H1 (cell line): ENCODE measurements at regions not wholly inside any gene's neighbourhood (a gene's known extent, or its start where the extent isn't known, plus 50 kb on each side); places are given as distances from the start of the nearest gene placed in this dataset.

Experiments used
- CTCF ChIA-PET: fragments of 300-600 bp; sonication (Branson Sonifier 250); formaldehyde crosslinking; loops from one replicate; lab custom pipeline; 2021; ENCODE audit not compliant: partially characterized antibody; lab: Charles Lee
- POLR2A ChIA-PET: fragments of 300-600 bp; sonication (Branson Sonifier 250); formaldehyde crosslinking; loops from one replicate; lab custom pipeline; 2021; ENCODE audit warnings: inconsistent platforms; ENCODE audit not compliant: partially characterized antibody; lab: Charles Lee
- DNase-seq, 2 experiments: peaks; one replicate each; pipeline versions ENCODE4 v3.0.0 to v3.0.0-alpha.2; 2010 to 2022; ENCODE audit warnings: low spot score in 2 of 2, low read depth in 1 of 2, mixed read lengths in 1 of 2
- FAIRE-seq: peaks from 2 replicates; lab custom pipeline; 2011; peaks lifted over from hg19 to GRCh38; lab: Jason Lieb, UNC
- H2AFZ ChIP-seq: 2 replicates; pipeline ENCODE4 v1.8.1; 2012; ENCODE audit warnings: low read length, inconsistent platforms
- H2AK5ac ChIP-seq: 2 replicates; pipeline ENCODE4 v1.6.1; 2013; ENCODE audit warnings: low read depth, low read length
- H2BK120ac ChIP-seq: replicated peaks from 2 replicates; pipeline ENCODE3; 2013; ENCODE audit warnings: low read depth, low read length, inconsistent platforms
- H2BK12ac ChIP-seq: 2 replicates; pipeline ENCODE4 v1.6.1; 2013; ENCODE audit warnings: low read depth, low read length
- H2BK15ac ChIP-seq: 2 replicates; pipeline ENCODE4 v1.6.1; 2013; ENCODE audit warnings: low read length
- H2BK20ac ChIP-seq: 2 replicates; pipeline ENCODE4 v1.6.1; 2013; ENCODE audit warnings: low read length
- H2BK5ac ChIP-seq: 2 replicates; pipeline ENCODE4 v1.6.1; 2013; ENCODE audit warnings: low read depth, low read length
- H3K14ac ChIP-seq: 2 replicates; pipeline ENCODE4 v1.6.1; 2013; ENCODE audit warnings: inconsistent platforms; ENCODE audit not compliant: insufficient read length
- H3K18ac ChIP-seq: 2 replicates; pipeline ENCODE4 v1.6.1; 2013; ENCODE audit warnings: low read length; ENCODE audit errors: extremely low read depth
- H3K23ac ChIP-seq: 2 replicates; pipeline ENCODE4 v1.6.1; 2013; ENCODE audit warnings: inconsistent platforms; ENCODE audit not compliant: insufficient read length
- H3K23me2 ChIP-seq: 2 replicates; pipeline ENCODE4 v1.6.1; 2013; ENCODE audit warnings: low read depth, low read length
- H3K27ac ChIP-seq: 2 replicates; pipeline ENCODE4 v1.6.1; 2011; ENCODE audit warnings: low read depth, low read length, inconsistent platforms
- H3K27me3 ChIP-seq, 4 experiments: replicated peaks in 1 of 4; 1 replicate in 1 of 4; 2 replicates in 3 of 4; pipeline versions ENCODE4 v1.6.1 to v1.8.1; 2011 to 2013; ENCODE audit warnings: low read length in 3 of 4, mild to moderate bottlenecking in 3 of 4, inconsistent platforms in 2 of 4, mixed read lengths in 2 of 4, moderate library complexity in 1 of 4; ENCODE audit not compliant: control insufficient read depth in 3 of 4, insufficient read depth in 3 of 4; ENCODE audit errors: extremely low read depth in 1 of 4
- H3K36me3 ChIP-seq, 4 experiments: 2 replicates each; pipeline versions ENCODE4 v1.6.1 to v1.8.1; 2011 to 2013; ENCODE audit warnings: mild to moderate bottlenecking in 4 of 4, low read length in 3 of 4, moderate library complexity in 2 of 4, control low read depth in 1 of 4, inconsistent platforms in 1 of 4; ENCODE audit not compliant: insufficient read depth in 4 of 4, control insufficient read depth in 2 of 4
- H3K4ac ChIP-seq: replicated peaks from 2 replicates; pipeline ENCODE3; 2013; ENCODE audit warnings: low read length, low read depth, mixed read lengths, inconsistent platforms; ENCODE audit not compliant: insufficient read length
- H3K4me1 ChIP-seq, 4 experiments: replicated peaks in 1 of 4; 1 replicate in 1 of 4; 2 replicates in 3 of 4; pipeline versions ENCODE4 v1.6.1 to v1.8.1; 2011 to 2013; ENCODE audit warnings: low read length in 3 of 4, inconsistent platforms in 2 of 4, mixed read lengths in 1 of 4; ENCODE audit not compliant: insufficient read depth in 4 of 4, control insufficient read depth in 3 of 4
- H3K4me2 ChIP-seq, 2 experiments: 2 replicates each; pipeline versions ENCODE4 v1.6.1 to v1.8.1; 2011 to 2013; ENCODE audit warnings: low read depth in 2 of 2, low read length in 2 of 2, control low read depth in 1 of 2, inconsistent platforms in 1 of 2, mild to moderate bottlenecking in 1 of 2; ENCODE audit not compliant: insufficient read depth in 1 of 2
- H3K4me3 ChIP-seq, 4 experiments: fragments of 200-600, 300-600 bp in 1 of 4; sonication (generic), shearing (Covaris generic), sonication (Bioruptor Twin) in 1 of 4; 2 replicates each; pipeline versions ENCODE4 v1.5.1 to v1.8.1; 2011 to 2016; ENCODE audit warnings: low read length in 4 of 4, low read depth in 3 of 4, control low read depth in 2 of 4, inconsistent platforms in 2 of 4, mild to moderate bottlenecking in 2 of 4, mixed read lengths in 1 of 4, moderate library complexity in 1 of 4; ENCODE audit not compliant: insufficient read depth in 2 of 4; ENCODE audit errors: extremely low read depth in 1 of 4
- H3K56ac ChIP-seq: replicated peaks from 2 replicates; pipeline ENCODE3; 2013; ENCODE audit warnings: low read depth, mild to moderate bottlenecking, mixed read lengths, low read length, inconsistent platforms; ENCODE audit not compliant: insufficient read length
- H3K79me1 ChIP-seq: 2 replicates; pipeline ENCODE4 v1.6.1; 2013; ENCODE audit warnings: low read depth, low read length, control low read depth
- H3K79me2 ChIP-seq, 2 experiments: 2 replicates each; pipeline versions ENCODE4 v1.6.1 to v1.8.1; 2012 to 2013; ENCODE audit warnings: low read length in 2 of 2, mild to moderate bottlenecking in 2 of 2, inconsistent platforms in 1 of 2; ENCODE audit not compliant: insufficient read depth in 2 of 2, control insufficient read depth in 1 of 2
- H3K9ac ChIP-seq, 4 experiments: replicated peaks in 1 of 4; 1 replicate in 1 of 4; 2 replicates in 3 of 4; pipeline versions ENCODE4 v1.6.1 to v1.8.1; 2011 to 2013; ENCODE audit warnings: low read depth in 3 of 4, low read length in 3 of 4, control low read depth in 2 of 4, mild to moderate bottlenecking in 2 of 4, moderate library complexity in 2 of 4, inconsistent platforms in 1 of 4; ENCODE audit errors: extremely low read depth in 1 of 4
- H3K9me3 ChIP-seq, 2 experiments: 2 replicates each; pipeline versions ENCODE4 v1.6.1 to v1.8.1; 2012 to 2013; ENCODE audit warnings: mild to moderate bottlenecking in 2 of 2, moderate library complexity in 2 of 2, control low read depth in 1 of 2, inconsistent platforms in 1 of 2, low read depth in 1 of 2, low read length in 1 of 2, mixed read lengths in 1 of 2; ENCODE audit not compliant: insufficient read depth in 2 of 2
- H4K20me1 ChIP-seq, 2 experiments: replicated peaks in 1 of 2; 2 replicates each; pipeline versions ENCODE3 to v1.8.1; 2011 to 2013; ENCODE audit warnings: inconsistent platforms in 2 of 2, low read length in 2 of 2, mild to moderate bottlenecking in 1 of 2; ENCODE audit not compliant: insufficient read depth in 2 of 2, control insufficient read depth in 1 of 2
- H4K5ac ChIP-seq: 2 replicates; pipeline ENCODE4 v1.6.1; 2013; ENCODE audit warnings: low read length, low read depth, mixed read lengths, inconsistent platforms; ENCODE audit not compliant: insufficient read length
- H4K8ac ChIP-seq: 2 replicates; pipeline ENCODE4 v1.8.0; 2013; ENCODE audit warnings: mild to moderate bottlenecking, moderate library complexity, low read length, inconsistent platforms; ENCODE audit not compliant: insufficient read depth; ENCODE audit errors: extremely low read depth
- H4K91ac ChIP-seq: replicated peaks from 2 replicates; pipeline ENCODE3; 2013; ENCODE audit warnings: low read length, mixed read lengths, inconsistent platforms; ENCODE audit not compliant: insufficient read length
- SP2 ChIP-seq: IDR thresholded peaks from 2 replicates; pipeline ENCODE4 v1.6.1; 2012; ENCODE audit warnings: mild to moderate bottlenecking, low read length, inconsistent platforms
- WGBS, 2 experiments: shearing (Covaris generic) in 1 of 2; methylation state at CpG; one replicate each; pipeline versions ENCODE4 v1.1.6 to v1.1.7; 2013 to 2015; ENCODE audit warnings: low lambda C conversion rate in 2 of 2, mixed read lengths in 2 of 2, inconsistent platforms in 1 of 2, low coverage in 1 of 2, missing lambda C conversion rate in 1 of 2; ENCODE audit not compliant: insufficient replicate concordance in 2 of 2, insufficient coverage in 1 of 2, insufficient read length in 1 of 2; ENCODE audit errors: extremely low coverage in 1 of 2, missing lambda C conversion rate in 1 of 2; 5-methylcytosine and 5-hydroxymethylcytosine counted together

- Histone ChIP-seq H3K9me3 (no peaks in the 10 kb centered on the region), H3K36me3 (no peaks in the 10 kb centered on the region), H3K79me2 (no peaks in the 10 kb centered on the region), H3K4me1 (no peaks in the 10 kb centered on the region), H3K23me2 (no peaks in the 10 kb centered on the region), H3K4ac (no peak overlapping the region), H3K56ac (no peak overlapping the region), H2AK5ac (no peak overlapping the region), H3K4me3 (no peak overlapping the region), H3K79me1 (no peaks in the 10 kb centered on the region), H4K8ac (no peak overlapping the region), H2BK12ac (no peak overlapping the region), H2BK15ac (no peak overlapping the region), H3K4me2 (no peak overlapping the region), H3K27me3 (no peaks in the 10 kb centered on the region), H3K9ac (no peak overlapping the region), H3K14ac (no peak overlapping the region), H3K27ac (no peak overlapping the region), H4K5ac (no peak overlapping the region), H2BK120ac (no peak overlapping the region), H4K20me1 (no peaks in the 10 kb centered on the region), H4K91ac (no peak overlapping the region), H2BK20ac (no peak overlapping the region), H2AFZ (no peak overlapping the region), H2BK5ac (no peak overlapping the region), H3K23ac (no peak overlapping the region), H3K18ac (no peak overlapping the region)
- ChIA-PET POLR2A (no interaction called here), CTCF (no interaction called here)
- TF ChIP-seq SP2, result no peak
- DNase-seq (no peak), FAIRE-seq (no peak)
- WGBS, 2 experiments, result 57% methylated on average over 3 of the region's 3 CpGs; no CpG with 5 or more reads in 1 of the 2 experiments
Observed at GRCh38 chr6:71665931-71666330, 220.4 kb upstream of the RIMS1 start.
